WTC11 (cell line): ENCODE measurements at regions not wholly inside any gene's neighbourhood (a gene's known extent, or its start where the extent isn't known, plus 50 kb on each side); places are given as distances from the start of the nearest gene placed in this dataset.

ENCODE experiments used
- CTCF ChIP-seq: fragments of 200-600 bp; IDR thresholded peaks from 2 replicates; pipeline ENCODE4 v1.8.0; 2022; ENCODE audit warnings: antibody characterized with exemption
- USF2 ChIP-seq: sonication (generic); formaldehyde crosslinking; IDR thresholded peaks from 2 replicates; pipeline ENCODE4 v1.8.1; 2023; ENCODE audit warnings: mild to moderate bottlenecking, missing genetic modification reagents, moderate library complexity

GRCh38 chr17:69874175-69874670 is 200.8 kb upstream of the KCNJ16 start:
- TF ChIP-seq CTCF (no peak), USF2 (CRISPR knock-in tag) (no peak)
